GM21528 (cell line): ENCODE measurements at regions not wholly inside any gene's neighbourhood (a gene's known extent, or its start where the extent isn't known, plus 50 kb on each side); places are given as distances from the start of the nearest gene placed in this dataset.
A peak's percentile ranks its signal among the peaks of the same experiment; 100 is the strongest.

Source experiments
- ATAC-seq: cut with Tn5 transposase; IDR thresholded peaks from one replicate; pipeline ENCODE4 v1.9.1; 2021; ENCODE audit warnings: mild to moderate bottlenecking, moderate library complexity; ENCODE audit not compliant: unreplicated experiment, low FRiP score

DNA sequence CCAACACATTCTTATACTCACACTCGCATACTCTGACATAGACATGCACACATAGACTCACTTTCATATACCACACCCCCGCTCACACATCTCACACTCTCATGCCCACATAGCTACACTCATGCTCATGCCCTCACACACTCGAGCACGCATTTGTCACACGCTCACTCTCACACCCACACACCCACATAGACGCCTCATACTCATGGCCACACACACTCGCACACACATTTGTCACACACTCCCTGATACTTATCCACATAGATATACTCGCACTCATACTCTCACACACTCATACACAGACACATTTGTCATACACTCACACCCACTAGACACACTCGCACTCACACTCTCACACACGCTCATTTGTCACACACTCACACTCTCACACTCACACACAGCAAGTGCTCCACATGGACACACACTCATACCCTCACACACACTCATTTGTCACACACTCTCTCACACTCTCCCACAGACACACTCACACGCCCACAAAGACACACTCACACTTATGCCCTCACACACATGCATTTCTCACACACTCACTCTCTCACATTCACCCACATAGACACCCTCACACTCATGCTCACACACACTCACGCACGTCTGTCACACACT is 50.9 kb downstream of the TNP1 start:
- ATAC-seq: no peak

DNA sequence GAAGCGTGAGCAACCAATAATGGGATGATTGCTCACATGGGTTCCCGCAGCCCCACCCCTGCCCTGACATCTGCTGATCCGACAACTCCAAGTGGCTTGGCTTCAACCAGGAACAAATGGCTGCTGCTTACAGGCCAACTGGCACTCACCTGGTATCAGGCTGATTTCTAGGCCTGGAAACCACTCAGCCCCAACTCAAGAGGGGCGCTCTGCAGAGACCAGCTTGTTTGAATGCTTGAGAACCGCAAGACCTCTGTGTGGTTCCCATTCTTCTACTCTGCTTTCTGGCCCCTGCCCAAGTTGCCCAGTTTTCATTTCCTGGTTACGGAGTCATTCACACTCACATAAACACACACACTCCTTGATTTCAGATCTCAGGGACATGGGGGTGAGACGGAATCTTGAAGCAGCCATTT is 52.0 kb downstream of the TNP1 start:
- no peak for ATAC-seq

DNA sequence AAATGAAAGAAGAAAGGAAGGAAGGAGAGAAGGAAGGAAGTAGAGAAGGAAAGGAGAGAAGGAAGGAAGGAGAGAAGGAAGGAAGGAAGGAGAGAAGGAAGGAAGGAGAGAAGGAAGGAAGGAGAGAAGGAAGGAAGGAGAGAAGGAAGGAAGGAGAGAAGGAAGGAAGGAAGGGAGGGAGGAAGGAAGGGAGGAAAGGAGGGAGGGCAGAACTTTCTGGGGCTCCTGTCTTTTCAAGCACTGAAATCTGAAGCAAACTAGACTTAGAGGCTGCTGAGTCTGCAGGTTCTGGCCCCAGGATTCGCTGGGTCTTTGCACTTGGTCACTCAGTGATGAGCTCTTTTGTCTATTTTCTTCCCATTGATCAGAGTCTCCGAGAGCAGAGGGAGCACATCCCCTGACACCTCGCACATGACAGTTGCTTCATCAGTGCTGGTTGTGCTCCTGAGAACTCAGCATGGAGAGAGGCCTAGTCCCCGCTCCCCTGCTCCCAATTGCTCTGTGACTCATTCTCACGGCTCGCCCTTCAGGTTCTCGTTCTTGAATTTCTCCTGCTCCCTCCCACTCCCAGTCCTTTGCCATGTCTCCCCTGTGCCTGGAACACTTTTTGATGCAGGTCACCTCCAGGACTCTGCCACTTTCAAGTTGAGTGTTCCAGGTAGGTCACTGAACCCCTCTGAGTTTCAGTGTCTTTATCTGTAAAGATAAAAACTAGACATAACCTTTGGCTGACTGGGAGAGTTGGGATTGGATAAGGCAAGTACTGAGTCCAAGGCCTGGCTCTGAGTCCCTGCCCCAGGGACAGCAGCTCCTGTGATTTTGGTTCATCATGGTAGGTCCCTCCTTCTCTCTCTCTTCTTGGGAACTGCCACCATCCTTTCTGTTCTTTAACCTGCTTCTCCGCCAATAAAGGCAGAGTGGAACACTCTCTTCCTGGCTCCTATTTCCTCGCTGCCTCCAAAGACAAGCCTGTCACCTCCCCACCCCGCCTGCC is 55.2 kb downstream of the TNP1 start:
- no peak for ATAC-seq

DNA sequence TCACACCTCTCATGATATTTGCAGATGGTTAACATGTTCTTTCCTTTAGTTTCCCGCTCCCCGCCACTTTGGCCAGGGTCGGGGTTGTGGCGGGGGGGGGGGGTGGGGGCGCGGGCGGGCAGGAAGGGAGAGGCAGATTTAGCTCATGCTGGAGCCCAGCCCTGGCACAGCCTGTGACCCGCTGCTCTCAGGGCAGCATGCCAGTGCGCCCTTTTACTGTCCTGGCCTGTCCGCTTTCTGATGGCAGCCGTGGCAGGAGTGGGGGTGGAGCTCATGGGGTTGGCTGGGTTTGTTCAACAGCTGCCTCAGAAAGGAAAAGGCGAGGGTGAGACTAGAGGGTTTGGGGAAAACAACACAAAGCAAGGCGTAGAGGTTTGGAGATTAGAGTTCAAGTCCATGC is 56.1 kb downstream of the TNP1 start:
- no peak for ATAC-seq

DNA sequence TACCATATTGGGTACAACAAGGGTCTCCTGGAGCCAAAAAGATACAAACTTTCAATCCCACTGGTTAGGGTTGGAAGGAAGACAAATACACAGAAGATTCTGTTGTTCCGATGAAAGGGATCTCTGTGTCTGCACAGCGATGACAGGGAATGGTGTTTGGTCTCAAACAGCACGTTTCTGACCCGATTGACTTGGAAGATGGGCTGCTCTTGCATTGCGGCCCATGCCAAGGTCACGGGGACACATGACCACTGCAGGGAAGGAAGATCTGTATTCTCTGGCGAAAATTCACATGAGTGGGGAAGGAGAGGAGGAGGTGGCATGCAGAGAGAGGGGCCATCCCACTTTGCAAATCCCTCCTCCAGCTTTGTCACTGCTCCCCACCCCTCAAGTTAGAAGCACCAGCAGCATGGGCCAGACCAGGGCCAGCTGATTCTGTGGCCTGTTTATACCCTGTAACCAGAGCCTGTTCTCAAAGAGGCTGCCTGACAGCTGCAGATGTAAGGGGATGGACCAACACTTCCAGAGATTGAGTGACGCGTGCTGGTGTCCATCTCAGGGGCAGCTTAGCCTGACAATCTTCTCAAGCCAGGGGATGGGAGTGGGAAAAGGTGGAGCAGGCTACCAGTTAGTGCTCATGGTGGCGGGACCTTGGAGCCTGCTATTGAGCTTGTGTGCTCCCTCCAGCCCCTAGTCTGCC is 57.2 kb downstream of the TNP1 start:
- ATAC-seq: no peak

DNA sequence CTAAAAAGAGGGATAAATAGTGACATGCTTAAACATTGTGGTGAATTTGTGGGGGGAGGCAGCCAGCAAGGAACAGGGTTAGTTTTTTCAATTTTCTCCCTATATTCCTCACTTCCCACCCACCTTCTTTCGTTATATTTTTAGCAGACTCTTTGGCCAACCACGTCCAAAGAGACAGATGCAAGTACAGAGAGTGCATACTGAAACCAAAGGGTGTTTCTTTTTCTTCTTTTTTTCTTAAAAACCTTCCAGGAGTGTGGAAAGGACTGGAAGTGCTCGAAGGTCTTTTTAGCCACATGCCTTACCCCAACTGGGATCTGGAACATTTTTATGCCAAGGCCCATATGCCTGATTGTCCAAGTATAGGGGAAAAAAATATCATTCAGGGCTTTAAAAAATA is 59.0 kb downstream of the TNP1 start:
- ATAC-seq: no peak

DNA sequence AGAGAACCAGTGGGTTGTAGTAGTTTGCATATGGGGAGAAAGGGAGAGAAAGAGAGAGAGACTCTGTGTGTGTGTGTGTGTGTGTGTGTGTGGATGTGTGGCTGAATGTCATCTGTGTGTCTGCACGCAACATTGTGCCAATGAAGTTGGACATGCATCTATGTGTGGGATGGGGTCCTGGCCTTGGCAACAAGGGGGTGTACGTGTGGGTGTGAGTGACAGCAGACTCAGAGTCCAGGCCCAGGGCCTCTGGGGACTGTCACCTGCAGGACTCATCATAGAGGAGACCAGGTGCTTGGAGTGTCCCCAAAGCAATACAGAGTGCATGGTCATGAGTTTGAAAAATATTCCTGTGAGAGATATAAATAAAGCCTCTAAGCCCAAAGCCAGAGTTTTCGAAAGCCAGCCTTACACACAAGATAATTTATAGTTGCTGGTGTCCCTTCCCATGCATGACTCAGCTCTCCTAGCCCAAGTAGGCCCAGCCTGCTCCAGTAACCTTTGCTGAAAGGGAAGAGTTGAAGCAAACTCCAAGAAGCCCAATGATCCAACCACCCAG is 59.9 kb downstream of the TNP1 start:
- no peak for ATAC-seq

DNA sequence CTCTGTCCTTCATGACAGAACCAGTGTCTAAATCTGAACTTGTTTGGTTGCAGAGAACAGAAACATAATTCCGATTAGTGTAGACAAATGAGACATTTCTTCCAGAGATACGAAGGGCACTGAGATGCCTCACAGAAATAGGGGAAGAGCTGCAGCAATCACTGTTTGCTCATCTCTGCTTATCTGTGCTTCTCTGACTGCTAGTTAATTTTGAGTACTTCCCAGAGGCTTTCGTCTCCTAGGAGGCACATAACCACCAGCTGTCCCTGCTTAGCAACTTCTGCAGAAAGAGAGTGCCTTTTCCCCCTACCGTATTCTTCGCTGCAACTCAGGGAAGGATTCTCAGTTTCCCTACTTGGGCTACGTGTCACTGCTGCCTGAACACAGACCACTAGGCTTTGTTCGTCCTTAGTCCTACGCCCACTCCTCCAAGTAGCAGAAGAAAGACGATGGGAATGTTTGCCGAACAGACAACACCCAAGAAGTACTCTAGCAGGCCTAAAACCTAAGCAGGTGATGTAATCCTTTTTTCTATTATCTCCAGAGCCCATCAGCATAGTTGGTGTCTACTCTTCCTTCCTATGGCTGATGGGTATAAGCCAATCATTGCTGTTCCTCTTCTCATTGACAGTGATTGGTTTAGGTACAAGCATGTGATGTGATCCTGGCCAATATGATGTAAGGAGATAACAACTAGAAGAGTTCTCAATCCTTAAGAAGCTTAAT is 63.6 kb downstream of the TNP1 start:
- no peak for ATAC-seq

DNA sequence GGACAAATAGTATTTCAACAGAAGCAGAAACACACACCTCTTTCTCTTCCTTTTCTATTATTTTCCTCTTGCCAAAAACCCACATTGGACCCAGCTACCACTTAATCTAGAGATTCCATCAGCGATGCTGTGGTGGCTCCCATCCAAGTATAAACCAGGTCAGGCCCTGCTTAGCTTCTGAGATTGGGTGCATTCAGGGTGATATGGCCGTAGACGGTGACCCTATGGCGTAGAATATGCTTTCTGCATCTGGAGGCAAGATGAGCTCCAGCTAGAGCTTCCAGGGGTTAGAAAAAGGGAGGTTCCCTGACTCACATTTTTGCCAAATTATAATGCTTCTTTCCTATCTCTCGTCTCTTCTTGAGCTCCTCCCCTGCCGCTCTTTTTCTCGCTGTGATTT is 66.5 kb downstream of the TNP1 start:
- ATAC-seq: no peak

DNA sequence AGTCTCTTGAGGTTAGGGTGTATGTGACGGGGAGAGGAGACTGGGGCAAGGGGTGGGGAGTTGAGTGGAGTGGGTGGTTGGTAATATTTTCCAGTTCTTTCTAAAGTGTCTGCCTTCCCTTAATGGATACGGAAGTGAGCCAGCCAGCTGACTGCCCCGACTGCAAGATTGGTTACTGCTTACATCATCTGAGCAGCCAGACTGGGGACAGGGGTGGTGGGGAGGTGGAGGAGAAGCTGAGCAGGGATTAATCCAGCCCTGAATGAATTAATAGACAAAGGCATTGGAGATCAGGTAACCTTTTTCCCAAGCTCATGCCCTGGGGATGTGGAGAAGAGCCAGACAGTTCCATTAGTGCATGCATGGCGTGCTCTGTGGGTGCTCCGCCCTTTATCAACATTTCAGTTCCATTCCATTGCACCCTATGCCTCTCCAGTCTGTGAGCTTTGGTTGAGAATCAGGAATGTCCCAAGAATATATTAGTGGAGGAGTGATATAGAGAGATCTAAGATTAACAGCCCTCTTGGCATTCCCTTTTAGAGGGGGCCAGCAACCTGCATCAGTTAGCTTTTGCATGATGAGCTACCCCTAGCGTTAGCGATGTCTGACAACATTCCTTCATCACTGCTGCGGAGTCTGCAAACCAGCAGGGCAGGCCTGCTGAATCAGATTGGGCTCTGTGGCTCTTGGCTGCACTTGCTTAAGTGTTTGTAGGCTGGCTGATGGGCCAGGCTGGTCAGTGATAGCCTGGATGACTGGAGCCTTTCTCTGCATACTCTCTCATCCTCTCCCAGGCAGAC is 67.4 kb downstream of the TNP1 start:
- ATAC-seq: no peak

DNA sequence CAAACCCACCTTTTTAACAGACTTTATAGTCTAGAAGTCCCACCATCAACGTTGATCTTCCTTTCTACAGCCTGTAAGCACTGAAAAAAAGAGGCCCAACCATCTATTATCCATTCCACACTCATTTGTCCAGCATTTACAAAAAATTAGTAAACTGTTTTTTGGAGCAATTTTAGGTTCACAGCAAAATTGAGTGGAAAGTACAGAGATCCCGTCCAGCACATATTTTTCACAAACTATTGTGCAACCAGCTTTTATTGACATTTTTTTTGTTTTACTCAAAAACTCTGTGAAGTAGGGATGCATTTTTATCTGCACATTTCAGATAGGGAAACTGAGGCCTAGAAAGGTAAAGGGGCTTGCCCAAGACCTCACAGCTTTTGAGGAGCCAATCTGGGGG is 68.6 kb downstream of the TNP1 start:
- ATAC-seq: no peak

DNA sequence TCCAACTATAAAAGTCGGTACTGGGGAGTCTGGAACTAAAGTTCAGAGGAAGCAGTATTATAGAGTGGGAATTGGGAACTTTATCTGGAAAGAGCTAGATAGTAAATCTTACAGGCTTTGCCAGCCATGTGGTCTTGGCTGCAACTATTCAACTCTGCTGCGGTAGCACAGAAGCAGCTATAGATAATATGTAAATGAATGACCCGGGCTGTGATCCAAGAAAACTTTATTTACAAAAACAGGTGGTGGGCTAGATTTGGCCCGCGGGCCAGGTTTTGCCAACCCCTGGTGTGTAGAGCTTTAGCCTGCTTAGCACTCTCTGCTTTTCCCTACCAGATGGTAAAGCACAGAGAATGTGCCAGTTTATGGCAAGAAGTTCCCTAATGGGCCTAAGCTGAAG is 70.8 kb downstream of the TNP1 start:
- no peak for ATAC-seq

DNA sequence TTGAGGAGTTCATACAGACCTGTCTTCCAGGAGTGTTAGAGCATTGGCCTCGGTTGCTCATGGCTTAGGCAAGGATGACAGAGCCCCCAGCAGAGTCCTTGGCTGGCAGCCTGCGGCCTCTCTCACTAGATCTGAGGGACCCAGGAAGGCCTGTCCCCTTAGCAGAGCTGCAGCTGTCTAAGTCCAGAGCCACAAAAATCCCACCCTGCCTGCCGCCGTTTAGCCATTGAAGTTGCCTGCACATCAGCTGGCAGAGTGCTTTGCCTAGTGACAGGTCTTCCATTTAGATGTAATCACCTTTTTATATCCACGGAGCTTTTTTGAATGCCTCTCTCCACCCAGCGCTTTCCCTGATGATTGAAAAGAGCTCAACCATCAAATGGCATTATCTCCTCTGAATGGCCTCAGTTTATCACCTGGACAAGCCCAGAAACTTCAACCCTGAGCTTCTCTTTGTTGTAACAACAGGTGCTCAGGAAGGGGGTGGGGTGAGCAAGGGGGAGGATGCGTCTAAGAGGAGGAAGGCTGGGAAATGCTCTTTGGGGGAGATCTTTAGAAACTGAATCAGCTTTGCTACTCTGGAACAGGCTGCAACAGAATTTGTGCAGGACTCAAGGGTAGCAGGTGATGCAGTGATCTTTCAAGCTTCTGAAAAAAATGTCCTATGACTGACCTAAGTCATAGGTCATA is 71.9 kb downstream of the TNP1 start:
- no peak for ATAC-seq

DNA sequence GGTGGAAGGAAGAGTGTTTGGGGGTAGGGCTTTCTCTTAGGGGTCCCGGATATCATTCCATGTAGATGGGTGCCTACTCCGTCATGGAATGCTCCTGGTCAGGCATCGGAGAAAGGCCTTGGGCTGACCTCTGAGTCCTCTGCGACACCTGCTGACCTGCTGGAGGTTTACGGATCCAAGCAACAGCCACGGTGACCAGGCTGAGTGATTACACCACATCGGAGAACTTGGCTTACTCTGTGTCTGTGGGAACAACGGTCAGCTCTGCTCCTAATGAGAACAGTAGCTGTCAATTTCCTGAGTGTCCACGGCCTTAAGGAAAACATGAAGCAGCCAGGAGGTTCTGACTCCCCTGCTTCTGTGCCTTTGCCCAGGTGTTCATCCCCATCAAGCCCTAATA is 73.2 kb downstream of the TNP1 start:
- no peak for ATAC-seq

DNA sequence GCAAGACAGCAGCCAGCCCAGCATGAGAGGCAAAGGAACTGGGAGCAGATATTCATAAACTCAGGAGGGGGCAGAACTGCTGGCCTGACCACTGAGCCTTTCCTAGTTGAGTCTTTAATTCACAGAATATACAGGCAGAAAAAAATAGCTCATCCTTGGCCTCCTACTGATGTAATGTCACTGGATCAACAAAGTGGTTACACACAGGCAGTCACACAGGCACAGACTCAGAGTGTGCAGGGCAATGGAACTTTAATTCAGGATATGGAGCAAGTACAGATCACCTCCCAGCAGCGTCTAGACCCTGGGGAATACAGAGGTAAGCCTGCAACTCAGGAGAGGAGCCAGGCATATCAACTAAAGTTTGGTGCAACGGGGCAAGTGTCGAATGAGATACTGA is 75.4 kb downstream of the TNP1 start:
- ATAC-seq: no peak

DNA sequence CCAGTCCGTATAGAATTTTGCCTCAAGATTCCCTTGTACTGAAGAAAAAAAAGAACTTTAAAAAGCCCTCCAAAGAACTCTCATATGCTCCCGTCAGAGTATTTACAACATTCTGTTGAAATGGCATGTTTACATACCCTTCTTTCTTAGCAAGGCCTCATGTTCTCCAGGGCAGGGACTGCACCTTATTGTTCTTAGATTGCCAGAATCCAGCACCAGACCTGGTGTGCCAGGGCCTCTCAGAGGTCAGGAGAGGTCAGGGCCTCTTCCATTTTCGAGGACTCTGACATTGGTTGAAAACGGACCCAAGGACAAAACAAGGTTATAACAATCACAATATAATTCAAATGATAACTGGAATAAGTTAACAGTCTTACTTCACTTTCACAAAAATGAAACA is 78.2 kb downstream of the TNP1 start:
- ATAC-seq: no peak

DNA sequence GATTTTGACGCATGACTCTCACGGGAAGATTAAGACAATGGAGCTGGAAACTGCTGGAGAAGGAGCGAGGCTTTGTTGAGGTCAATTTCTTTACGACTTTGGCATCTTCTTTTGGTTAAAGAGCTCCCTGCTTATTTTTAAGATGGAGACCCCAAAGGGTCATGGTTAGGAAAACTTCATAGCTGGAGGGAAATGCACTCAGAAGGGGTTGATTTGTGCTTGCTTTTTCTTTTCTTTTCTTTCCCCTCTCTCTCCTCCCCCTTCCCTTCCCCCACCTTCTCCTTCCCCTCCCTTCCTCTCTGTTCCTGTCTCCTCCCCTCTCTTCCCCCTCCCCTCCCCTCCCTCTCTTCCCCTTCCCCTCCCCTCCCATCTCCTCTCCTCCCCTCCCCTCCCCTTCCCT is 79.0 kb downstream of the TNP1 start:
- no peak for ATAC-seq

DNA sequence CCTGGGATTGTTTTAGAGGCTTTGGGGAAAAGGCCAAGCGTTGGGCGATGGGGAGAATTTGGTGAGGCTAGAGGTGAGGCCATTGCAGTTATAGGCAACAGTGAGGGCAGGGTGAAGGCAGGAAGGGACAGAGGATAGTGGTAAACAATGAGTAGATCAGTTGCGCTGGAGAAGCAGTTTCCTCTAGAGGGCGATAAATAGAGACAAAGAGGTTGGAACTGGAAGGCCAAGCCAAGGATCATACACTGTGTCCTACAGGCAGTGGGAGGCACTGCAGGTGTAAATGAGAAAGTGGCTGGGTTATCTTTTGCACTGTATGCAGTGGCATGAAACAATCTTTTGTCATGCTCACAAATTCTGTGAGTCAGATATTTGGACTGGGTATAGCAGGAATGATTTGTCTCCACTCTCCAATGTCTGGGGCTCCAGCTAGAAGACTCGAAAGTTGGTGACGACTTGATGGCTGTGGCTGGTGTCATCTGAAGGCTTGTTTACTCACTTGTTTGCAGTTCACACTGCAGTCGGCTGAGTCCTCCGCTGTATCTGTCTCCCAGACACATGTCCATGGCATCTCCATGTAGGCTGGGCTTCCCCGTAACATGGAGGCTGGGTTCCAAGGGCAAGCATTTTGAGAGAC is 82.1 kb downstream of the TNP1 start:
- ATAC-seq: peak; percentile 98
